ENCODE measurements at regions not wholly inside any gene's neighbourhood (a gene's known extent, or its start where the extent isn't known, plus 50 kb on each side); places are given as distances from the start of the nearest gene placed in this dataset.

GRCh38 chr18:77187189-77187588, 54.6 kb upstream of the MBP start:
- TF ChIP-seq CTCF (IDR thresholded peaks at IDR 0.05; ENCODE audit: insufficient read depth, low read depth, low read length, missing control alignments), result no peak
- no peak overlapping the region for H3K4me3 ChIP-seq (ENCODE audit: low read depth, low read length)
- DNase-seq (ENCODE audit: low read depth), result no peak

- no peak for TF ChIP-seq CTCF (IDR thresholded peaks at IDR 0.05; ENCODE audit: insufficient read depth, low read depth, low read length, missing control alignments)
- DNase-seq (ENCODE audit: low read depth), result no peak
- H3K4me3 ChIP-seq (ENCODE audit: low read depth, low read length), result no peak overlapping the region
Measured at GRCh38 chr18:77191071-77191751, 58.4 kb upstream of the GALR1 start.

- H3K4me3 ChIP-seq (ENCODE audit: low read depth, low read length), result no peak overlapping the region
- TF ChIP-seq CTCF (IDR thresholded peaks at IDR 0.05; ENCODE audit: insufficient read depth, low read depth, low read length, missing control alignments), result peak; percentile 24
- DNase-seq (ENCODE audit: low read depth), result no peak
Measured at GRCh38 chr18:77197073-77197472, 52.6 kb upstream of the GALR1 start.

GRCh38 chr18:77198663-77199062, 51.0 kb upstream of the GALR1 start:
- TF ChIP-seq CTCF (IDR thresholded peaks at IDR 0.05; ENCODE audit: insufficient read depth, low read depth, low read length, missing control alignments), result no peak
- H3K4me3 ChIP-seq (ENCODE audit: low read depth, low read length), result no peak overlapping the region
- DNase-seq (ENCODE audit: low read depth), result no peak

GRCh38 chr18:77199707-77200106, 49.9 kb upstream of the GALR1 start:
- TF ChIP-seq CTCF (IDR thresholded peaks at IDR 0.05; ENCODE audit: insufficient read depth, low read depth, low read length, missing control alignments), result no peak
- no peak for DNase-seq (ENCODE audit: low read depth)
- no peak overlapping the region for H3K4me3 ChIP-seq (ENCODE audit: low read depth, low read length)
